ENCODE measurements at regions not wholly inside any gene's neighbourhood (a gene's known extent, or its start where the extent isn't known, plus 50 kb on each side); places are given as distances from the start of the nearest gene placed in this dataset.

GRCh38 chr5:38046103-38046502 is 206.3 kb upstream of the GDNF start:
- TF ChIP-seq, protein P1, sequence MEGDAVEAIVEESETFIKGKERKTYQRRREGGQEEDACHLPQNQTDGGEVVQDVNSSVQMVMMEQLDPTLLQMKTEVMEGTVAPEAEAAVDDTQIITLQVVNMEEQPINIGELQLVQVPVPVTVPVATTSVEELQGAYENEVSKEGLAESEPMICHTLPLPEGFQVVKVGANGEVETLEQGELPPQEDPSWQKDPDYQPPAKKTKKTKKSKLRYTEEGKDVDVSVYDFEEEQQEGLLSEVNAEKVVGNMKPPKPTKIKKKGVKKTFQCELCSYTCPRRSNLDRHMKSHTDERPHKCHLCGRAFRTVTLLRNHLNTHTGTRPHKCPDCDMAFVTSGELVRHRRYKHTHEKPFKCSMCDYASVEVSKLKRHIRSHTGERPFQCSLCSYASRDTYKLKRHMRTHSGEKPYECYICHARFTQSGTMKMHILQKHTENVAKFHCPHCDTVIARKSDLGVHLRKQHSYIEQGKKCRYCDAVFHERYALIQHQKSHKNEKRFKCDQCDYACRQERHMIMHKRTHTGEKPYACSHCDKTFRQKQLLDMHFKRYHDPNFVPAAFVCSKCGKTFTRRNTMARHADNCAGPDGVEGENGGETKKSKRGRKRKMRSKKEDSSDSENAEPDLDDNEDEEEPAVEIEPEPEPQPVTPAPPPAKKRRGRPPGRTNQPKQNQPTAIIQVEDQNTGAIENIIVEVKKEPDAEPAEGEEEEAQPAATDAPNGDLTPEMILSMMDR (conservative IDR thresholded peaks at IDR 0.05; ENCODE audit: low read length), result no peak
- TF ChIP-seq EZH2phosphoT487 (IDR thresholded peaks at IDR 0.05; ENCODE audit: borderline replicate concordance, low read depth, low read length), result no peak

All from OCI-LY7 (cell line).